RWPE2 (cell line): ENCODE measurements at regions not wholly inside any gene's neighbourhood (a gene's known extent, or its start where the extent isn't known, plus 50 kb on each side); places are given as distances from the start of the nearest gene placed in this dataset.

Experiments used
- ATAC-seq: fragments of 200-7000 bp; cut with Tn5 transposase; 3 replicates; pipeline ENCODE4 v1.9.1; 2021; ENCODE audit warnings: low read depth
- DNase-seq: peaks from one replicate; pipeline ENCODE4 v3.0.0-alpha.2; 2020; ENCODE audit warnings: low spot score
- H3K27ac ChIP-seq: fragments of 450-650 bp; 2 replicates; pipeline ENCODE4 v1.5.1; 2017; ENCODE audit warnings: mild to moderate bottlenecking; ENCODE audit not compliant: poor library complexity, severe bottlenecking
- H3K27me3 ChIP-seq: fragments of 250-450 bp; sonication (Bioruptor Pico); 2 replicates; pipeline ENCODE4 v1.5.1; 2021; ENCODE audit warnings: mild to moderate bottlenecking, moderate library complexity; ENCODE audit not compliant: insufficient read depth, poor library complexity, severe bottlenecking
- H3K36me3 ChIP-seq: fragments of 250-450 bp; sonication (Bioruptor Pico); 2 replicates; pipeline ENCODE4 v1.5.1; 2020; ENCODE audit warnings: low read depth, mild to moderate bottlenecking, moderate library complexity
- H3K4me1 ChIP-seq: fragments of 250-450 bp; sonication (Bioruptor Pico); 2 replicates; pipeline ENCODE4 v1.5.1; 2021; ENCODE audit warnings: mild to moderate bottlenecking, moderate library complexity; ENCODE audit not compliant: insufficient read depth, poor library complexity, severe bottlenecking
- H3K4me3 ChIP-seq: fragments of 250-450 bp; sonication (Bioruptor Pico); 2 replicates; pipeline ENCODE4 v1.5.1; 2021; ENCODE audit warnings: mild to moderate bottlenecking, moderate library complexity; ENCODE audit not compliant: severe bottlenecking
- H3K9me3 ChIP-seq: fragments of 250-450 bp; sonication (Bioruptor Pico); 2 replicates; pipeline ENCODE4 v1.5.1; 2021; ENCODE audit warnings: mild to moderate bottlenecking, moderate library complexity; ENCODE audit not compliant: severe bottlenecking
- CTCF ChIP-seq: fragments of 450-650 bp; IDR thresholded peaks from one replicate; pipeline ENCODE4 v1.5.1; 2017; ENCODE audit warnings: mild to moderate bottlenecking, moderate library complexity; ENCODE audit not compliant: poor library complexity, severe bottlenecking

GRCh38 chr3:164397462-164397861, 680.8 kb downstream of the SI start:
- TF ChIP-seq CTCF: no peak
- no peak overlapping the region for H3K27ac ChIP-seq
- no peak for ATAC-seq

GRCh38 chr3:164393171-164393570, 685.1 kb downstream of the SI start:
- no peak overlapping the region for H3K27ac ChIP-seq
- no peak overlapping the region for H3K4me3 ChIP-seq
- ATAC-seq (no peak), DNase-seq (no peak)
- no peaks in the 10 kb centered on the region for H3K36me3 ChIP-seq
- H3K9me3 ChIP-seq: no peaks in the 10 kb centered on the region
- peaks cover 7% of the 10 kb centered on the region for H3K27me3 ChIP-seq
- TF ChIP-seq CTCF: no peak
- no peaks in the 10 kb centered on the region for H3K4me1 ChIP-seq

More at GRCh38 chr3:164397462-164397861, 680.8 kb downstream of the SI start:
- no peak for DNase-seq
- no peaks in the 10 kb centered on the region for H3K36me3 ChIP-seq
- H3K4me1 ChIP-seq: no peaks in the 10 kb centered on the region
- peaks cover 7% of the 10 kb centered on the region for H3K27me3 ChIP-seq
- no peaks in the 10 kb centered on the region for H3K9me3 ChIP-seq
- no peak overlapping the region for H3K4me3 ChIP-seq

- no peak for TF ChIP-seq CTCF
- Histone ChIP-seq H3K27ac (no peak overlapping the region), H3K4me1 (no peaks in the 10 kb centered on the region), H3K9me3 (no peaks in the 10 kb centered on the region), H3K27me3 (no peaks in the 10 kb centered on the region), H3K36me3 (no peaks in the 10 kb centered on the region), H3K4me3 (no peak overlapping the region)
- ATAC-seq (no peak), DNase-seq (no peak)
These were observed 688.2 kb downstream of the SI start for GRCh38 chr3:164390046-164390445.

- Histone ChIP-seq H3K27ac (no peak overlapping the region), H3K9me3 (no peaks in the 10 kb centered on the region), H3K4me1 (no peaks in the 10 kb centered on the region), H3K36me3 (no peaks in the 10 kb centered on the region), H3K27me3 (peaks cover 2% of the 10 kb centered on the region), H3K4me3 (no peak overlapping the region)
- ATAC-seq (no peak), DNase-seq (no peak)
- no peak for TF ChIP-seq CTCF
These were observed 691.1 kb downstream of the SI start for GRCh38 chr3:164387236-164387635.

- Histone ChIP-seq H3K9me3 (no peaks in the 10 kb centered on the region), H3K4me3 (no peak overlapping the region), H3K27ac (no peak overlapping the region), H3K4me1 (no peaks in the 10 kb centered on the region), H3K36me3 (no peaks in the 10 kb centered on the region), H3K27me3 (peaks cover 7% of the 10 kb centered on the region)
- ATAC-seq: no peak
- no peak for TF ChIP-seq CTCF
- DNase-seq: no peak
These were observed 698.1 kb downstream of the SI start for GRCh38 chr3:164380156-164380555.
